ENCODE measurements at regions not wholly inside any gene's neighbourhood (a gene's known extent, or its start where the extent isn't known, plus 50 kb on each side); places are given as distances from the start of the nearest gene placed in this dataset.
A peak's percentile ranks its signal among the peaks of the same experiment; 100 is the strongest.
"Not testable (repeated sequence)": the region's sequence is repeated elsewhere in the genome, so short reads cannot be mapped to it uniquely, and the experiment has no call there.

DNA sequence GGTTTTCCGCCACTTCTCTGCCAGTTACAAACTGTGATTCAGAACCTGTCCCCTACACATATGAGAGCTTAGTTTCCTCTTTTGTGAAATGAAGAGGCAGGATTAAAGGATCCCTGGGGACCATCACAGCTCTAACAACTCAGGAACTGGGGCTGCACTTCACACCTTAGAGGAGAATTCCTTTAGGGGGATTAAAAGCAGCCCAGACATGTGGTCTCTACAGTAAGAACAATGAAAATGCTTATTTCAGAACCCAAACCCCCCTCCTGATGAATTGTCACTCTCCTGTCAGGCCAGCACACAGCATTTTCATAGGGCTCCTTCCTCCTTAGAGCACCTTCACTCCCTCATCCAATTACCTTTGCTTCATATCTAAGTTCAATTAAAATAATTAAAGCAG is 101.5 kb upstream of the NEDD4L start:
- Mint-ChIP-seq H3K27ac (no peak overlapping the region), H3K9me3 (no peaks in the 10 kb centered on the region), H3K4me3 (no peak overlapping the region), H3K27me3 (peaks cover 9 to 17% of the 10 kb centered on the region in 2 donors), H3K36me3 (no peaks in the 10 kb centered on the region), H3K4me1 (peaks cover 0 to 2% of the 10 kb centered on the region in 2 donors)
- no peak for DNase-seq
- ATAC-seq (replicated peaks), result no peak

GRCh38 chr18:57941841-57942489 is 102.1 kb upstream of the NEDD4L start:
- Mint-ChIP-seq H3K27ac (no peak overlapping the region), H3K9me3 (no peaks in the 10 kb centered on the region), H3K4me3 (no peak overlapping the region)

DNA sequence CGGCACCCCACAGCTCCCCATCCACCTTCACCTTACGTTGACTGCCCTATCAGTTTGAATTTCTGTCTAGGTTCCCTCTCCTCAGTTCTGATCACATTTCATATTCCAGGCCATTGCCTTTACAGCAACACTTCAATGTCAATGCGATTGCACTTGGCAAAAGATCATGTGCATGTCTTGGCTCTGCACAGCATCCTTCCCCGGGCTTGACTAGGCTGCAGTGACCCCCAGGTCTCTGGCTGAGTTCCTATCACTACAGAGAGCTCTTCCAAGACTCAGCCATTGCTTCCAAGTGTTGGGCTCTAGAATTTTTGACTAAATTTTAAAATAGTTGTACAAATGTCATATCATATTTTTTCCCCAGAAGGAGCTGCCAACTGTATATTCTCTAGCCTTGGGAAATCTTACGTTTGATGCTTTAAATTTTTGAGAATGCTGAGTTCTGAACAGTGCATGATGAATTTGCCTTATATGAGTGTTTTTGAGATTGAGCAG is 103.8 kb upstream of the NEDD4L start:
- DNase-seq (no peak), ATAC-seq (replicated peaks) (no peak)
- no peaks in the 10 kb centered on the region for H3K36me3 Mint-ChIP-seq
- H3K27me3 Mint-ChIP-seq, result peaks cover 9 to 17% of the 10 kb centered on the region in 2 donors
- H3K27ac Mint-ChIP-seq, result peak overlapping the region; percentile 3
- H3K4me3 Mint-ChIP-seq, result no peak overlapping the region
- no peaks in the 10 kb centered on the region for H3K9me3 Mint-ChIP-seq
- H3K4me1 Mint-ChIP-seq, result peaks cover 0 to 2% of the 10 kb centered on the region in 2 donors

More at GRCh38 chr18:57941841-57942489, 102.1 kb upstream of the NEDD4L start:
- peaks cover 0 to 2% of the 10 kb centered on the region in 2 donors for H3K4me1 Mint-ChIP-seq
- peaks cover 9 to 17% of the 10 kb centered on the region in 2 donors for H3K27me3 Mint-ChIP-seq
- no peaks in the 10 kb centered on the region for H3K36me3 Mint-ChIP-seq
- ATAC-seq (replicated peaks) (no peak), DNase-seq (no peak)

GRCh38 chr18:57934375-57934774 is 109.7 kb upstream of the NEDD4L start:
- H3K4me3 Mint-ChIP-seq; ATAC-seq (replicated peaks); H3K9me3 Mint-ChIP-seq; H3K27me3 Mint-ChIP-seq; DNase-seq; H3K27ac Mint-ChIP-seq; H3K36me3 Mint-ChIP-seq: not testable (repeated sequence)
- H3K4me1 Mint-ChIP-seq, result peaks cover 6 to 13% of the 10 kb centered on the region in 2 donors

GRCh38 chr18:57931038-57931437 is 113.0 kb upstream of the NEDD4L start:
- H3K9me3 Mint-ChIP-seq, result peaks cover 0 to 2% of the 10 kb centered on the region in 2 donors
- no peaks in the 10 kb centered on the region for H3K36me3 Mint-ChIP-seq
- ATAC-seq (replicated peaks) (peak; percentile 60 to 65), DNase-seq (no peak)
- no peaks in the 10 kb centered on the region for H3K27me3 Mint-ChIP-seq
- H3K27ac Mint-ChIP-seq, result no peak overlapping the region
- H3K4me1 Mint-ChIP-seq, result peaks cover 6 to 13% of the 10 kb centered on the region in 2 donors
- peak overlapping the region in 1 of 2 donors; percentile 43 for H3K4me3 Mint-ChIP-seq

DNA sequence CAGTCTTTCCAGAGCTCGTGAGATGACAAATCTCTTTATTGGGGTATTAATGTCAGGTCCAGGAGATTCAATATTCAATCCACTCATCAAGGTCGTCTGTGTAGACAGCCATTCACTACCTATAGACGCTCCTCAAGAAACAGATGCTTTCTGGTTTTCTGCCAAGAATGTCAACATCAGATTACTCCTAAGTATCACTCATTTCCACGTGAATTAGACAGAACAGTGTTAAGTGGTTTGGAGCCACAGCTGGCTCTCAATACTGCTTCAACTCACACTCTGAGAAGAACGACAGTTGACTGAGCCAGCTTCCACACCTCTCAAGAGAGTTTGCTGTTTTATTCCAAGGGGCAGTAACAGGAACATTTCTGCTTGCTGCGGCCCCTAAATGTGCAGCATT is 113.5 kb upstream of the NEDD4L start:
- ATAC-seq (replicated peaks) (no peak), DNase-seq (no peak)
- Mint-ChIP-seq H3K9me3 (peaks cover 0 to 2% of the 10 kb centered on the region in 2 donors), H3K27ac (no peak overlapping the region), H3K27me3 (no peaks in the 10 kb centered on the region), H3K4me1 (peaks cover 8 to 13% of the 10 kb centered on the region in 2 donors), H3K36me3 (no peaks in the 10 kb centered on the region), H3K4me3 (no peak overlapping the region)

- H3K4me1 Mint-ChIP-seq, result peaks cover 8 to 13% of the 10 kb centered on the region in 2 donors
- no peak for ATAC-seq (replicated peaks)
- no peak overlapping the region for H3K27ac Mint-ChIP-seq
- no peaks in the 10 kb centered on the region for H3K36me3 Mint-ChIP-seq
- no peak for DNase-seq
- H3K9me3 Mint-ChIP-seq, result peaks cover 0 to 2% of the 10 kb centered on the region in 2 donors
- no peaks in the 10 kb centered on the region for H3K27me3 Mint-ChIP-seq
- H3K4me3 Mint-ChIP-seq, result no peak overlapping the region
These were observed 114.1 kb upstream of the NEDD4L start for GRCh38 chr18:57929922-57930321.

DNA sequence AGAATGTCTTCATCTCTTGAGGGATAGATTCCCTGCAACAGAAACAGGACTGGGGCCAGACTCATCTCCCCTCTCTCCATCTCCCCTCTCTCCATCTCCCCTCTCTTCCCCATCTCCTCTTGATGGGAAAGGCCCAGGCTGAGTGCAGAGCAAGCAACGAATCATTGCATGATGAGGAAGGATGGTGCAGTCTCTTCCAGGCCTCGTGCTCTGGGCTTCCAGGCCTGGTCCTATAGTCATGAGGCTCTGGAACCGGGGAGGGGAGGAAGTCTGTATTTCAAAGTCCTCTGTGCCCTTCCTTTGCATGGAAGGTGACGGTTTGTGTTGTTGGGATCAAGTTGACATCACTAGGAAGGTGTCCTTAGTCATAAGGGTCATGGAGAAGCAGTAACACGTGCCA is 115.6 kb upstream of the NEDD4L start:
- H3K27me3 Mint-ChIP-seq, result no peaks in the 10 kb centered on the region
- H3K27ac Mint-ChIP-seq, result no peak overlapping the region
- DNase-seq (no peak), ATAC-seq (replicated peaks) (no peak)
- no peaks in the 10 kb centered on the region for H3K36me3 Mint-ChIP-seq
- no peak overlapping the region for H3K4me3 Mint-ChIP-seq
- no peaks in the 10 kb centered on the region for H3K9me3 Mint-ChIP-seq
- peaks cover 8 to 13% of the 10 kb centered on the region in 2 donors for H3K4me1 Mint-ChIP-seq

DNA sequence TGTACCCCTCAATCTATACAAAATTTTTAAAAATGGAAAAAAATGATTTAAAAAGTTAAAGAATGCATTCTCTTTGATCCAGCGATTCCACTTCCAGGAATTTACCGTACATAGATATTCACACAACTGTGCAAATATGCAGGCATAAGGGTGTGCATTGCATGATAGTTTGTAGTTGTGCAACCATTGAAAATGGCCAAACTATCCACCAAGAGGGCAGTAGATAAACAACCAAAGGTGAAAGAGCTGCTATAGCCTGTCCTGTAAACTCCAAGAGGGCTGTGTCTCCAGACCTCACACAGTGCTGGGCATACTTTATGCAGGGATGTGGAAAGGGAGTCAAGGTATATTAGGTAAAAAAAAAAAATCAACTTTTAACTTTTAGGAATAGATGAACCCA is 116.5 kb upstream of the NEDD4L start:
- no peaks in the 10 kb centered on the region for H3K9me3 Mint-ChIP-seq
- H3K27ac Mint-ChIP-seq, result no peak overlapping the region
- ATAC-seq (replicated peaks) (no peak), DNase-seq (no peak)
- no peaks in the 10 kb centered on the region for H3K36me3 Mint-ChIP-seq
- H3K4me3 Mint-ChIP-seq, result no peak overlapping the region
- no peaks in the 10 kb centered on the region for H3K27me3 Mint-ChIP-seq
- H3K4me1 Mint-ChIP-seq, result peaks cover 8 to 13% of the 10 kb centered on the region in 2 donors

DNA sequence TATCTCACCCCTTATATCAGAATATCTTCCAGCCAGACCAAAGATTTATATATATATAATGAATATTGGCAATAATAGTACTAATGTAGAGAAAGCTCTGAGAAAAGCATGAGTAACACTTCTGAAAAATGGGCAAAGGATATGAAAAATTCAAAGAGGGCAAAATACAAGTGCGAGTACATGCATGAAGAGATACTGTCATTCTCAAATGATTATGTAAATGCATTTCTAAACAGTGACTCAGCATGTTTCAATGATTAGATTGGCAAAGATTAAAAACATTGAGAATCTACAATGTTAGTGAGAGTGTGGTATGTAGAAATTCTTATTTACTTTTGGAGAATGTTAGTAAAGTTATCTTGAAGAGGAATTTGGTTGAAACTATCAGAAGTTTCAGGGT is 118.3 kb upstream of the NEDD4L start:
- no peak for ATAC-seq (replicated peaks)
- Mint-ChIP-seq H3K4me3 (no peak overlapping the region), H3K36me3 (no peaks in the 10 kb centered on the region), H3K27ac (no peak overlapping the region), H3K9me3 (no peaks in the 10 kb centered on the region), H3K27me3 (no peaks in the 10 kb centered on the region), H3K4me1 (peaks cover 2% of the 10 kb centered on the region in 2 donors)
- DNase-seq, result no peak

DNA sequence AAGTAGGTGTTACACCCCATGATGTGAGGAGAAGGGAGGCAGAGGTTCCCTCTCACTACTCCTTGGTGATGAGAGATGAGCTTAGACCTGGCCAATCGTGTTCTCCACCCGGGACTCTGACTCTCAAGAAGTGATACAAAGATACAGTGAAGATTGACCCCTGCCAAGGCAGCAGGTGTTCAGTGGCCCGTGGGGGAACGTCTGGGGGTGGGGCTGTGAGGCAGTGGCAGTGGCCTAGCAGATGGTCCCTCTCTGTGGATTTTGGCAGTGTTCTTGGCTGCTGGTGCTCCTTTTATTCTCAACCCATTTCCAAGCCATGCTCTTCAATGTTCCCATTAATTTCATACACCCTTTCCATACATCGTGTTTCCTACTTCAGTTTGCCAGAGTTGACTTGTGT is 120.4 kb upstream of the NEDD4L start:
- H3K9me3 Mint-ChIP-seq, result no peaks in the 10 kb centered on the region
- H3K4me3 Mint-ChIP-seq, result no peak overlapping the region
- DNase-seq, result no peak
- H3K27ac Mint-ChIP-seq, result no peak overlapping the region
- no peaks in the 10 kb centered on the region for H3K36me3 Mint-ChIP-seq
- peaks cover 0 to 2% of the 10 kb centered on the region in 2 donors for H3K4me1 Mint-ChIP-seq
- ATAC-seq (replicated peaks), result no peak
- peaks cover 0 to 3% of the 10 kb centered on the region in 2 donors for H3K27me3 Mint-ChIP-seq

GRCh38 chr18:57922885-57923284 is 119.8 kb upstream of the ATP8B1 start:
- DNase-seq (no peak), ATAC-seq (replicated peaks) (no peak)
- H3K27ac Mint-ChIP-seq, result no peak overlapping the region

DNA sequence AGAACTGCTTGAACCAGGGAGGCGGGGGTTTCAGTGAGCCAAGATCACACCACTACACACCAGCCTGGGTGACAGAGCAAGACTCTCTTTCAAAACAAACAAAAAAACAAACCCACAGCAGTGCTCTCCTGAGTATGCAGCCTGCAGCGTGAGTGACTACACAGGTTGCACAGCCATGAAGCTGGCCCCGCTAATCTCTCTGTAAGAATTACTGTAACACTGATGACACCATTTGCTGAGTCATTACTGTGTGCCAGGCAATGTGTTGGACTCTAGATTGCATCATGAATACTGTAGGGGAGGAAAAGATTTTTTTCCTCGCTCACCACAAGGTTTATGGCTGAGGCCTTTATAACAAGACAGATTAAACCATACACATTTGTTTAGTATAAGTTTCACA is 118.6 kb upstream of the ATP8B1 start:
- no peak overlapping the region for H3K27ac Mint-ChIP-seq
- H3K4me3 Mint-ChIP-seq, result no peak overlapping the region
- no peak for DNase-seq
- ATAC-seq (replicated peaks), result no peak
- peaks cover 0 to 2% of the 10 kb centered on the region in 2 donors for H3K4me1 Mint-ChIP-seq
- no peaks in the 10 kb centered on the region for H3K9me3 Mint-ChIP-seq
- peaks cover 0 to 3% of the 10 kb centered on the region in 2 donors for H3K27me3 Mint-ChIP-seq
- H3K36me3 Mint-ChIP-seq, result no peaks in the 10 kb centered on the region

More at GRCh38 chr18:57922885-57923284, 119.8 kb upstream of the ATP8B1 start:
- Mint-ChIP-seq H3K4me1 (peaks cover 0 to 2% of the 10 kb centered on the region in 2 donors), H3K27me3 (peaks cover 0 to 3% of the 10 kb centered on the region in 2 donors), H3K4me3 (no peak overlapping the region), H3K36me3 (no peaks in the 10 kb centered on the region), H3K9me3 (no peaks in the 10 kb centered on the region)

DNA sequence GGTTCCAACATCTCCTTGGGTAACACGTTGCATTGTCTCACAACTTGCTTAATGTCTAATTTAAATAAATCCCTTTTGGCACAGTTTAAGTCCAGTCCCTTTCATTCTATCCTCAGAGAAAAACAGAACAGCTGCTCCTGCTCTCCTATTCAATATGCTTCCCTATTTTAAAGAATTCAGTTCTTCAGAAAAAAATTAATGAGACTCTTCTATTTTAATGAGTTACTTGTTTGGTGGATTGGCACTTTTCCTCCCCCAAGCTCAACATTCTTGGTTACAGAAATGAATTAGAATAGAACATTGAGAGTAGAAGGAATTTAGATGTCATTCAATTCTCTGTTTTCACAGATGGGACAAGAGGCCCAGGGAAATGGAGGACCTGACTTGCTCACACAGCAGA is 116.9 kb upstream of the ATP8B1 start:
- DNase-seq (no peak), ATAC-seq (replicated peaks) (no peak)
- H3K4me1 Mint-ChIP-seq, result peaks cover 6 to 9% of the 10 kb centered on the region in 2 donors
- H3K9me3 Mint-ChIP-seq, result no peaks in the 10 kb centered on the region
- H3K27me3 Mint-ChIP-seq, result peaks cover 0 to 3% of the 10 kb centered on the region in 2 donors
- no peaks in the 10 kb centered on the region for H3K36me3 Mint-ChIP-seq
- H3K27ac Mint-ChIP-seq, result no peak overlapping the region
- no peak overlapping the region for H3K4me3 Mint-ChIP-seq

GRCh38 chr18:57918601-57919000 is 115.5 kb upstream of the ATP8B1 start:
- H3K36me3 Mint-ChIP-seq, result no peaks in the 10 kb centered on the region

More at GRCh38 chr18:57918601-57919000, 115.5 kb upstream of the ATP8B1 start:
- ATAC-seq (replicated peaks) (no peak), DNase-seq (no peak)
- H3K4me1 Mint-ChIP-seq, result peaks cover 6 to 9% of the 10 kb centered on the region in 2 donors
- H3K9me3 Mint-ChIP-seq, result no peaks in the 10 kb centered on the region
- H3K27me3 Mint-ChIP-seq, result peaks cover 0 to 3% of the 10 kb centered on the region in 2 donors
- H3K4me3 Mint-ChIP-seq, result no peak overlapping the region
- no peak overlapping the region for H3K27ac Mint-ChIP-seq
